Skin epidermis (tissue), 12 donors: ENCODE measurements at regions not wholly inside any gene's neighbourhood (a gene's known extent, or its start where the extent isn't known, plus 50 kb on each side); places are given as distances from the start of the nearest gene placed in this dataset.

Source experiments
- H3K27ac ChIP-seq, 21 experiments: fragments of 200-600 bp; sonication (generic) in 11 of 21; one replicate each; pipeline ENCODE4 v1.5.0; 2020; ENCODE audit warnings: mild to moderate bottlenecking in 3 of 21, inconsistent platforms in 2 of 21, moderate library complexity in 2 of 21
- H3K4me3 ChIP-seq, 7 experiments: fragments of 200-600 bp; sonication (generic) in 2 of 7; one replicate each; pipeline ENCODE4 v1.5.0; 2020; ENCODE audit warnings: inconsistent platforms in 2 of 7, mild to moderate bottlenecking in 2 of 7, moderate library complexity in 1 of 7

DNA sequence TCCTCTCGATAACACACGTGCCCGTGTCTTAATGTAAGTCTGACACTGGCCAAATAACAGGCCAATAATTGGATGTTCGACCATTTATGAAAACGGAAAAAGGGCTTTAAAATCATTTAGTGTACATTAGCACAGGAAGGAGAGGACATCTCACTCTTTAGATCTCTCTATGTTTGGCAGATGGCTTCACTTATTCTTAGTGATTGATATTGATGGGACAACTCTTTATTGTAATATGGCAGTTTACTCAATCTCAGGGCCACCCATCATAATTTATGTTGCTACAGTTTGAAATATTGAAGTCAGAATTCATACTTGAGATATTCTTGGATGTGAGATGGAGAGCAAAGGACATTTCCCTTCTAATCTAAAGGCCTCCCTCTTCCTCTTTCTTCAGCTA, 430.7 kb upstream of the ARGLU1 start:
- Histone ChIP-seq H3K4me3 (no peak overlapping the region), H3K27ac (no peak overlapping the region)

DNA sequence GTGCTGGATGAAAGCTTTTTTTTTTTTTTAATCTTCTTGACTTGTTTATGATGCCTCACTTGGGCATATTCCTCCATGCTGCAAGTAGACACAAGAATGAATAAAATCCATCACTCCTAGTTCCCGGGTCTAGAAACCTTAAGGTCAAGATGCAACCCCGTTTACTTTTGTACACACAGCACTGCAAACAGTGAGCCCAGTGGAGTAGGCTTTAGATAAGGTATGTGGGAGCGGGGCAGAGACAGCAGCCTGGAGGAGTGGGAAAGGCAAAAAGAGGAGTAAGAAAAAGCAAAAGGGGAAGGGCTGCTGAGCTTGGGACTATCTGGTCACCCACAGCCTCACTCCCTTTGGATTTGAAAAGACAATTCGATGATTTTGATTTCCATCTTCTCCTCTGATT, 429.8 kb upstream of the ARGLU1 start:
- Histone ChIP-seq H3K27ac (no peak overlapping the region), H3K4me3 (no peak overlapping the region)

DNA sequence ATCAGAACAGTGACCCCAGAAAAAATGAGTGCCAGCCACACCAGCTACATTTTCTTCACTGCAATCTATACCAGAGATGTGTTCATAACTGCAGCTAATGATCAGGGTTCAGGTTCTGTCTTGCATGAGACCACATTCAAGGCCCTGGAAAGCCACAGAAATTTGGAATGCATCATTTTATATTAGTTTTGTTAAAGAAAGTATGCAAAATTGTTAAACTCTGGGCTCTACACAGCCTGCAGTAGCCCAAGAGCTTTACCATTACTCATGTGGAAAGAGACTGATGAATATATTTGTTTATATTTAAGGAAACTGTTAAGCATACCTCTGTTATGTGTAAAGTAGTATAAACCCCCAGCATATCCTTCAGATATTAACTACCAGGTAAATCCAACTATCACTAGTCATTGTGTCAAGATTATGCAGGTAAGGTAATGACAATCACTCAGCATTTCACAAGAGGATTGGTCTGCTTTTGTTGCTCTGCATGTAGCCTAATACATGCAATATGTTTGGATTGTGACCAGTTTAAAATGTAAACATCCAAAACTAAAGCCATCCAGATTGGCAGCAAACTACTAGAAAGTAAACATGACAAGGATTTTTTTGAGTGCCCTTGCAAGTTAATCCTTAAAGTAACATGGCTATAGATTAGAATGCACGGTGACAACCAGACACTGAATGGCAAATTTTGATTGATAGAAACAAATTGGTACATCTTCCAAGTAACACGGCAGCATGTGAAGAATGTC, 429.1 kb upstream of the ARGLU1 start:
- no peak overlapping the region for H3K4me3 ChIP-seq

DNA sequence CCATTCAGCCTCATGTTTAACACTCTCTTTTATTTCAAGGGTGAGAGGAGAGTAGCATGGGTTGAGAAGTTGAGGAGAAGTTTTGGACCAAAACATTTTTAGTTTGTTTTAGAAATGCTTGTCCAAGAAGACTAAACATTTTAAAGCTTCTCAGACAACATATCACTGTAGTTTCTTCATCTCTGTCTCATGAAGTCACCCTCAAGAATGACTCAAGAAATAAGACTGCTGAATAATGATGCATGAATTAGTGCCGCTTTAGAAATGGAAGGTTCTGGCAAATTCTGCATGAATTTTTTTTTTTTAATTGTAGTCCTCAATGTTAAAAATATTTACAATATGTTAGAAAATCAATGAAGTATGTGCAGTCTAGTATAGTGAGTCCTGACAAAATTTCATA, 422.7 kb upstream of the ARGLU1 start:
- peak overlapping the region in 3 of 21 experiments; percentile 7 to 41 (median 13) for H3K27ac ChIP-seq
- no peak overlapping the region for H3K4me3 ChIP-seq

More for the DNA sequence above, 429.1 kb upstream of the ARGLU1 start:
- no peak overlapping the region for H3K27ac ChIP-seq

- H3K4me3 ChIP-seq = no peak overlapping the region
- peak overlapping the region in 2 of 21 experiments; percentile 41 to 51 for H3K27ac ChIP-seq
These were observed 421.9 kb upstream of the ARGLU1 start for GRCh38 chr13:106989876-106990275.

GRCh38 chr13:106987427-106987785, 419.5 kb upstream of the ARGLU1 start:
- Histone ChIP-seq H3K4me3 (no peak overlapping the region), H3K27ac (no peak overlapping the region)

DNA sequence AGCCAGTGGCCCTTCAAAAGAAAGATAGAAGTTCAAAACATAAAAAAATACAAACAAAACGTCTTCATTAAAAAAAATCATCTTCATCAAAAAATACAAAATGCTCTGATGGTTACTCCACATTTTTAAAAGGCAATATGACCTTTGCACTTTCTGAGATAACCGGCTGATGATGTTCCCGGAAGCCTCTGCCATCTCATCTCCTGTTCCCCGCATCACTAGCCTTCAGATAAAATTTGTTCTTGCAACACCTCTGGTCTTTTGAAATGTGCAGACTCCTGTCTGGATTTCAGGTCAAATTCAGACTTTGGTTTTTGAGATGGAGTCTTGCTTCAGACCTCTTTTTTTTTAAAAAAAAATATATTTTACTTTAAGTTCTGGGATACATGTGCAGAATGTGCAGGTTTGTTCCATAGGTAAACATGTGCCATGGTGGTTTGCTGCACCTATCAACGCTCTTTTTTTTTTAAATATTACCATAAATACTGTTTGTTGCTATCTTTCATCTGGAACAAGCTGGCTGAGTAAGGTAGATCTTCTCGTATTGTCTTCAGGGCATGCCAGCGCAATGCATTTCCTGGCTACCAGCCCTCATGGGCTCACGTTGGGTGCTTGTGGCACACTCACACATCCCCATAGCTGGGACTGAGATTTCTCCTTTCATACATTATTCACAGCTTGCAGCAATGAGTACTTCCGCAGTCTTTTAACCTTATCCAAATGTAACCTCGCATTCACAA, 418.9 kb upstream of the ARGLU1 start:
- H3K4me3 ChIP-seq = no peak overlapping the region
- no peak overlapping the region for H3K27ac ChIP-seq

DNA sequence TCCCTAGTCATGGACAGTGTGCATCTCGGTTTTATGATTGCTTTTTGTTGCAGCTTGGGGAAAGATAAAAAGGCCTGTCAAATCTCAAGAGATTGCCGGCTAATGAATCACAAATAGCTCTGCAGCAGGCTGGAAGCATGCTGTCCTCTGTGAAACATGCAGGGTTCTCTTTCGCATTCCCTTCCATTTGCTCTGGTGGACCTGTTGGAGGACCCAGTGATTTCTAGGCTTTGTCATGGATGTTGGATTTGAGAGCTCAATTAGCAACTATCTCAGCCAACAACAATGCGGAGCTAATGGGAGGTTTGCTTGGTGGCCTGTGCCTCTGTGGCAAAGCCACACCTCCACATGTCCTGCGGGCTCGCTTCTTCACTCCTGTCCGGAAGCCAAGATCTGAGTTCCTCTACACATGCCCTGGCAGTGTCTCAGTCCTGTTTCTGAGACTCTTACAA, 418.1 kb upstream of the ARGLU1 start:
- Histone ChIP-seq H3K27ac (no peak overlapping the region), H3K4me3 (no peak overlapping the region)

GRCh38 chr13:106985481-106985880, 417.5 kb upstream of the ARGLU1 start:
- H3K27ac ChIP-seq = no peak overlapping the region
- H3K4me3 ChIP-seq = no peak overlapping the region

GRCh38 chr13:106981051-106981450, 413.1 kb upstream of the ARGLU1 start:
- Histone ChIP-seq H3K27ac (no peak overlapping the region), H3K4me3 (no peak overlapping the region)

DNA sequence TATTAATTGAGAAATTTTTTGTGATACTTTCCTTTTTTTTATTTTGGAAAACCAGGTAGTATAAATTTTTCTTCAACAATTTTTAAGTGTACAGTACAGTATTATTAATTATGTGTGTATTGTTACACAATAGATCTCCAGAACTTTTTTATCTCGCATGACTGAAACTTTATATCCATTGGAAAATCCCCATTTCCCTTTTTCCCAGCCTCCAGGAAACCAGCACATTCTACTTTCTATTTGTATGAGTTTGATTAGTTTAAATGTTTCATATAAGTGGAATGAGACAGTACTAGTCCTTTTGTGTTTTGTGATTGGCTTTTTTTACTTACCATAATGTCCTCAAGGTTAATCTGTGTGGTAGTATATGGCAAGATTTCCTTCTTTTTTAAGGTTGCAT, 399.5 kb upstream of the ARGLU1 start:
- Histone ChIP-seq H3K4me3 (no peak overlapping the region), H3K27ac (no peak overlapping the region)

DNA sequence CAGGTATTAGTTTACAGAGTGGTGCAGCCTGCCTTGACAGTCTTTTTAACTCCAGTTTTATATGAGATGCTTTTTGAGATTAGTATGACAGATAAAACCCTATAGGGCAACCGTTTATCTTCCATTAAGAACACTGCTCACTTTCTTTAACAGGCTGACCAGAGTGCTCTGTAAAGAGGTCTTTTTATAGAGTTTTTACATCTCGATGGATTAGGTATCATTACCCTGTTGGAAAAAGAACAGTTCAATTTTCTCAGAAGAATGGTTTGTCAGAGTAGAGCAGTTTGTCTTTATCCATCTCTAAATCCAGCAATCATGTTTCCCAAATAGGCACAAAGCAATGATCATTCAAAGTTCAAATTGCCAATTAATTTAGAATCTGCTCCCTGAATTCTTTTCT, 395.2 kb upstream of the ARGLU1 start:
- H3K27ac ChIP-seq = no peak overlapping the region
- H3K4me3 ChIP-seq = no peak overlapping the region

GRCh38 chr13:106961651-106962050, 393.7 kb upstream of the ARGLU1 start:
- H3K27ac ChIP-seq = no peak overlapping the region
- H3K4me3 ChIP-seq = no peak overlapping the region

DNA sequence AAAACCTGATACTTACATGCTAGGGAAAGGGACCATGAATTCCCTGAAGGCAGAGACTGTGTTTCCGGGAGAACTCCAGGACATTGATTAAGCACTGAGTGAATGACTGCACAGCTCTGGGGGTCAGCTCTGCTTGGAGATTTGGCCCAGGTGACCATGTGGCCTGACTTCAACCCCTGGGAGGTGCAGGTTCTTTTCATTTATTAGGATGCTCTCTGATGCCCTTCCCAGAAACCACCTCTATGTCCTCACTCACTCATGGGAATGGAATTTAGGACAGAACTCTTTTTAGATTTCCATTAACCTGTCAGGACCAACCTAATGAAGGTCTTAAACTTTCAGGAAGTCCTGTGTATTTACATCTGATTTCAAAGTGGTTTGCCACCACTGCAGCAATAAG, 393.3 kb upstream of the ARGLU1 start:
- no peak overlapping the region for H3K4me3 ChIP-seq
- no peak overlapping the region for H3K27ac ChIP-seq

- Histone ChIP-seq H3K4me3 (no peak overlapping the region), H3K27ac (no peak overlapping the region)
These were observed 390.7 kb upstream of the ARGLU1 start for GRCh38 chr13:106958621-106959048.

DNA sequence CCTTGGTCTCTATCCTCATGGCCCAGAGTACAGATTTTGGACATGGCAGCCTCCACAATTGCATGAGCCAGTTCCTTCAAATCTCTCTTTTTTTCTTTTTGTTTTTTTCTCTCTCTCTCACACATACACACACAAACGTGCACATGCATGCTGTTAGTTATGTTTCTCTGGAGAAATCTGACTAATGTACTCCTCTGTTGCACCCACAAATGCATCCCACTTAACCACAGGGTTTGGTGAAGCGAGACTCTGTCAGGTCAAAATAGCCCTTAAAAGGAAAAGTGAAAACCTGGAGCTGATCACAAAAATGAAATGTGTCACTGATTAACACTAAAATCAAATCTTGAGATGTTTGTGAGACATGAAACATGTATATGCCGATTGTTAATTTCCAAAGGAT, 374.6 kb upstream of the ARGLU1 start:
- no peak overlapping the region for H3K4me3 ChIP-seq
- no peak overlapping the region for H3K27ac ChIP-seq

GRCh38 chr13:106941779-106942178, 373.8 kb upstream of the ARGLU1 start:
- Histone ChIP-seq H3K27ac (no peak overlapping the region), H3K4me3 (no peak overlapping the region)

GRCh38 chr13:106927421-106927820, 359.5 kb upstream of the ARGLU1 start:
- no peak overlapping the region for H3K4me3 ChIP-seq
- H3K27ac ChIP-seq = no peak overlapping the region

DNA sequence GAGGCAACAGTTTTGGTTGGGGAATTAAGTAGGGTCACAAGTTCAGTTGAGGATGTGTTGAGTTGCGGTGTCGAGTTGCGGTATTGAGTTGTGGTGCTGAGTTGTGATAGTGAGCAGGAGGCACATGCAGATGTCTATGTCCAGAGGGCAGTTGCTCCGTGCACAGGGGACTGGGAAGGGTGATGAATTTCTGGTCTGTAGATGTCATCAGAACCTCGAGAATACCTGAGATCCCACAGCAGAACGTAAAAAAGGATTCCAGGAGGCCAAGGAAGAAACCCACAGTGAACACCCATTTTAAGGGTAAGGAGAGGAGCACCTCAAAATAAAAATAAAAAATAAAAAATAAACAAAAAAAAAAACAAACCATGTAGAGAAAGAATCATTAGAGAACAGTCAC, 354.4 kb upstream of the ARGLU1 start:
- no peak overlapping the region for H3K4me3 ChIP-seq
- no peak overlapping the region for H3K27ac ChIP-seq

DNA sequence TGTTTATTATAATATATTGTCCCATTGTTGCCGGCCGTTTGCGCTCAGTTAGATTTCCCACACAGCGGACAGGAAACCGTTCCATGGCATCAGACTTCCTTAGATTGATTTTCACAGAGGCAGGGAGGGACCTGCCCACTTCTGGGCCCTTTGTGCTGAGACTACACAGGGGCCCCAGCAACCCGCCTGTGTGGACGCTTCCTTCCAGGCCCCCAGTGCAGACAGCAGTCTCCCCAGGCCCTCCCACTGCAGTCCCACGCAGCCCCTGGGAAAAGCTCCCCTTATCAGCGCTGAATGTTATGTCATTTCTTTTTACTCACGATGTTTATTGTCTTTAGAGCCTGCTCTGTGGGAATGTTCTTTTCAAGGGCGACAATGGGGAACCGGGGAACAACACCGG, 351.7 kb upstream of the ARGLU1 start:
- Histone ChIP-seq H3K4me3 (no peak overlapping the region), H3K27ac (peak overlapping the region in 4 of 21 experiments; percentile 29 to 57 (median 42))

- Histone ChIP-seq H3K27ac (peak overlapping the region in 6 of 21 experiments; percentile 25 to 88 (median 47)), H3K4me3 (no peak overlapping the region)
These were observed 351.2 kb upstream of the ARGLU1 start for GRCh38 chr13:106919133-106919532.
